ENCODE measurements at regions not wholly inside any gene's neighbourhood (a gene's known extent, or its start where the extent isn't known, plus 50 kb on each side); places are given as distances from the start of the nearest gene placed in this dataset.

GRCh38 chr2:228646061-228646460, 464.6 kb upstream of the SPHKAP start:
- H3K4me3 ChIP-seq (replicated peaks; ENCODE audit: low read depth, low read length) = no peak overlapping the region
- TF ChIP-seq CTCF (IDR thresholded peaks at IDR 0.05; ENCODE audit: low read length, missing control alignments) = no peak
- DNase-seq (ENCODE audit: low read depth) = no peak

GRCh38 chr2:228644199-228644598, 462.7 kb upstream of the SPHKAP start:
- no peak for TF ChIP-seq CTCF (IDR thresholded peaks at IDR 0.05; ENCODE audit: low read length, missing control alignments)
- H3K4me3 ChIP-seq (replicated peaks; ENCODE audit: low read depth, low read length) = no peak overlapping the region
- DNase-seq (ENCODE audit: low read depth) = no peak

- TF ChIP-seq CTCF (IDR thresholded peaks at IDR 0.05; ENCODE audit: low read length, missing control alignments) = no peak
- no peak overlapping the region for H3K4me3 ChIP-seq (replicated peaks; ENCODE audit: low read depth, low read length)
- no peak for DNase-seq (ENCODE audit: low read depth)
Observed at GRCh38 chr2:228642861-228643260, 461.4 kb upstream of the SPHKAP start.

GRCh38 chr2:228630786-228631185, 449.3 kb upstream of the SPHKAP start:
- DNase-seq (ENCODE audit: low read depth) = no peak
- H3K4me3 ChIP-seq (replicated peaks; ENCODE audit: low read depth, low read length) = no peak overlapping the region
- TF ChIP-seq CTCF (IDR thresholded peaks at IDR 0.05; ENCODE audit: low read length, missing control alignments) = no peak

- no peak overlapping the region for H3K4me3 ChIP-seq (replicated peaks; ENCODE audit: low read depth, low read length)
- no peak for DNase-seq (ENCODE audit: low read depth)
- TF ChIP-seq CTCF (IDR thresholded peaks at IDR 0.05; ENCODE audit: low read length, missing control alignments) = no peak
Observed at GRCh38 chr2:228629251-228629650, 447.8 kb upstream of the SPHKAP start.

GRCh38 chr2:228628682-228629081, 447.2 kb upstream of the SPHKAP start:
- TF ChIP-seq CTCF (IDR thresholded peaks at IDR 0.05; ENCODE audit: low read length, missing control alignments) = no peak
- no peak overlapping the region for H3K4me3 ChIP-seq (replicated peaks; ENCODE audit: low read depth, low read length)
- DNase-seq (ENCODE audit: low read depth) = no peak

GRCh38 chr2:228627510-228627909, 446.0 kb upstream of the SPHKAP start:
- no peak for DNase-seq (ENCODE audit: low read depth)
- no peak for TF ChIP-seq CTCF (IDR thresholded peaks at IDR 0.05; ENCODE audit: low read length, missing control alignments)
- no peak overlapping the region for H3K4me3 ChIP-seq (replicated peaks; ENCODE audit: low read depth, low read length)

All from fibroblast of pulmonary artery (primary cell).